SU-DHL-6 (cell line): ENCODE measurements at regions not wholly inside any gene's neighbourhood (a gene's known extent, or its start where the extent isn't known, plus 50 kb on each side); places are given as distances from the start of the nearest gene placed in this dataset.

Experiments used
- H2AFZ ChIP-seq: fragments of 200-600 bp; sonication (generic); 2 replicates; pipeline ENCODE4 v1.6.1; 2014; ENCODE audit warnings: low read depth, mild to moderate bottlenecking, moderate library complexity, mixed read lengths, antibody characterized with exemption, low read length; ENCODE audit not compliant: severe bottlenecking
- H3F3A ChIP-seq: fragments of 200-600 bp; shearing (Covaris generic); 2 replicates; pipeline ENCODE4 v1.6.0; 2016; ENCODE audit warnings: antibody characterized with exemption, mild to moderate bottlenecking; ENCODE audit not compliant: insufficient read depth
- H3K27ac ChIP-seq: fragments of 200-600 bp; sonication (generic); 2 replicates; pipeline ENCODE4 v1.5.1; 2016; ENCODE audit warnings: low read depth, mild to moderate bottlenecking, low read length, moderate library complexity, mixed read lengths
- H3K27me3 ChIP-seq: fragments of 200-600 bp; sonication (generic), shearing (Covaris generic); 2 replicates; pipeline ENCODE4 v1.6.0; 2014; ENCODE audit warnings: mild to moderate bottlenecking, low read length
- H3K36me3 ChIP-seq: fragments of 200-600 bp; sonication (generic); 2 replicates; pipeline ENCODE4 v1.6.1; 2014; ENCODE audit warnings: mild to moderate bottlenecking, low read length, mixed read lengths
- H3K4me2 ChIP-seq: fragments of 300-600, 200-600 bp; shearing (Covaris generic), sonication (generic); 2 replicates; pipeline ENCODE4 v1.6.0; 2014; ENCODE audit warnings: low read length, low read depth, mild to moderate bottlenecking; ENCODE audit not compliant: poor library complexity, severe bottlenecking
- H3K4me3 ChIP-seq: fragments of 200-600 bp; sonication (generic); 2 replicates; pipeline ENCODE4 v1.5.1; 2014; ENCODE audit warnings: antibody characterized with exemption, low read length, mild to moderate bottlenecking, mixed read lengths; ENCODE audit not compliant: insufficient read depth, poor library complexity, severe bottlenecking
- H3K79me2 ChIP-seq: fragments of 200-600 bp; sonication (generic); 2 replicates; pipeline ENCODE4 v1.6.1; 2014; ENCODE audit warnings: mild to moderate bottlenecking, low read length, moderate library complexity; ENCODE audit not compliant: insufficient read depth
- H3K9ac ChIP-seq: fragments of 200-600 bp; sonication (generic); 2 replicates; pipeline ENCODE4 v1.7.0; 2014; ENCODE audit warnings: mild to moderate bottlenecking, low read length
- H3K9me2 ChIP-seq: fragments of 200-600 bp; sonication (generic); replicated peaks from 2 replicates; pipeline ENCODE4 v1.6.1; 2014; ENCODE audit warnings: low read length; ENCODE audit not compliant: insufficient read depth
- H3K9me3 ChIP-seq: fragments of 200-600 bp; sonication (generic); 2 replicates; pipeline ENCODE4 v1.6.1; 2014; ENCODE audit warnings: low read length, mixed read lengths; ENCODE audit not compliant: insufficient read depth
- H4K20me1 ChIP-seq: fragments of 200-600 bp; sonication (generic); 2 replicates; pipeline ENCODE4 v1.6.1; 2014; ENCODE audit warnings: low read depth, mild to moderate bottlenecking, antibody characterized with exemption, low read length, moderate library complexity, mixed read lengths
- EZH2phosphoT487 ChIP-seq: fragments of 200-600 bp; sonication (generic), shearing (Covaris generic); conservative IDR thresholded peaks from 2 replicates; pipeline ENCODE4 v1.6.1; 2018; ENCODE audit warnings: mild to moderate bottlenecking, antibody characterized with exemption, low read length, moderate library complexity, mixed read lengths
- TF ChIP-seq, protein P1 (sequence below): fragments of 200-600 bp; sonication (generic); IDR thresholded peaks from one replicate; pipeline ENCODE4 v1.5.1; 2017; ENCODE audit warnings: antibody characterized with exemption, mild to moderate bottlenecking, low read length, moderate library complexity; ENCODE audit not compliant: insufficient read depth, poor library complexity, severe bottlenecking

DNA sequence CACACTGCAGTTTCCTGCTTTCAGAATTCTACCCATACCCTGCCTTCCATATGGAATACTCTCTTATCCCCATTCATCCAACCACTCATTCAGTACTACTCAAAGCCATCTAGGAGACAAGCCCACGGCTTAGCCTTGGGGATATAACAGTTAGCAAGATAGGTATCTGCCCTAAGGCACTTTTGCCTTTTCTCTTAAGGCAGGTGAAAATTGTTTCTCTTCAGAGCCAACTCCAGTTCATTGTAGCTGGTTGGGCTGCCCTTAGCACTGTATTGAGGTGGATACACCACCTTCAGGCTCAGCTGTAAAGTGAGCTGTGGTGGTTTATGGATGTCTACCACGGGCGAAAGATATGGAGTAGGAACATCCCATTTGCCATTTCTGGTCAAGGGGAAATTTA lies 729.7 kb upstream of the TBX3 start:
- no peak overlapping the region for H3K4me3 ChIP-seq
- H3F3A ChIP-seq = no peaks in the 10 kb centered on the region
- TF ChIP-seq, protein P1, sequence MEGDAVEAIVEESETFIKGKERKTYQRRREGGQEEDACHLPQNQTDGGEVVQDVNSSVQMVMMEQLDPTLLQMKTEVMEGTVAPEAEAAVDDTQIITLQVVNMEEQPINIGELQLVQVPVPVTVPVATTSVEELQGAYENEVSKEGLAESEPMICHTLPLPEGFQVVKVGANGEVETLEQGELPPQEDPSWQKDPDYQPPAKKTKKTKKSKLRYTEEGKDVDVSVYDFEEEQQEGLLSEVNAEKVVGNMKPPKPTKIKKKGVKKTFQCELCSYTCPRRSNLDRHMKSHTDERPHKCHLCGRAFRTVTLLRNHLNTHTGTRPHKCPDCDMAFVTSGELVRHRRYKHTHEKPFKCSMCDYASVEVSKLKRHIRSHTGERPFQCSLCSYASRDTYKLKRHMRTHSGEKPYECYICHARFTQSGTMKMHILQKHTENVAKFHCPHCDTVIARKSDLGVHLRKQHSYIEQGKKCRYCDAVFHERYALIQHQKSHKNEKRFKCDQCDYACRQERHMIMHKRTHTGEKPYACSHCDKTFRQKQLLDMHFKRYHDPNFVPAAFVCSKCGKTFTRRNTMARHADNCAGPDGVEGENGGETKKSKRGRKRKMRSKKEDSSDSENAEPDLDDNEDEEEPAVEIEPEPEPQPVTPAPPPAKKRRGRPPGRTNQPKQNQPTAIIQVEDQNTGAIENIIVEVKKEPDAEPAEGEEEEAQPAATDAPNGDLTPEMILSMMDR = no peak
- TF ChIP-seq EZH2phosphoT487 = no peak
- H3K36me3 ChIP-seq = no peaks in the 10 kb centered on the region
- no peak overlapping the region for H2AFZ ChIP-seq
- no peaks in the 10 kb centered on the region for H3K27me3 ChIP-seq
- no peaks in the 10 kb centered on the region for H3K9me3 ChIP-seq
- no peak overlapping the region for H3K9ac ChIP-seq
- no peaks in the 10 kb centered on the region for H3K9me2 ChIP-seq
- H4K20me1 ChIP-seq = no peaks in the 10 kb centered on the region
- no peak overlapping the region for H3K4me2 ChIP-seq
- H3K27ac ChIP-seq = no peak overlapping the region
- no peaks in the 10 kb centered on the region for H3K79me2 ChIP-seq

DNA sequence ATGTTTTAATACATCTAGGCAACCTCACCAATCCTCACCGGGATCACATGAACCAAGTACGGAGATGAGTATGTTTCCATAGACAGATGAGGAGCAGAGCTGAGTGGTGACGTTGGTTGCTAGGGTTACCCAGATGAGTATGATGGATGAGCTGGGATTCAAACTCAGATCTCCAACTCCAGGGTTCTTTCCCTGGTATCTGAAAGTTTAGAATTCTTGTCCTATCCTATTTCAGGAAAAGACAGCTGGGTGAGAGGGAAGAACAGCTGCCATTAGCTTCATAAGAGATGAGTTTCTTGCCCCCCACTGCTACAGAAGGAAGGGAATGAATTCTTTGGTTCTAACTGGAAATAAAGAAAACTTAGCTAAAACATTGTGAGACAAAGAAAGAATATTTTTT lies 728.9 kb upstream of the TBX3 start:
- H3K36me3 ChIP-seq = no peaks in the 10 kb centered on the region
- no peak overlapping the region for H3K4me2 ChIP-seq
- no peak overlapping the region for H3K27ac ChIP-seq
- H3K79me2 ChIP-seq = no peaks in the 10 kb centered on the region
- H3K9me2 ChIP-seq = no peaks in the 10 kb centered on the region
- H3K27me3 ChIP-seq = no peaks in the 10 kb centered on the region
- TF ChIP-seq EZH2phosphoT487 = no peak
- TF ChIP-seq, protein P1 = no peak
- H4K20me1 ChIP-seq = no peaks in the 10 kb centered on the region
- H2AFZ ChIP-seq = no peak overlapping the region
- no peak overlapping the region for H3K9ac ChIP-seq
- H3K4me3 ChIP-seq = no peak overlapping the region
- H3K9me3 ChIP-seq = no peaks in the 10 kb centered on the region
- H3F3A ChIP-seq = no peaks in the 10 kb centered on the region

DNA sequence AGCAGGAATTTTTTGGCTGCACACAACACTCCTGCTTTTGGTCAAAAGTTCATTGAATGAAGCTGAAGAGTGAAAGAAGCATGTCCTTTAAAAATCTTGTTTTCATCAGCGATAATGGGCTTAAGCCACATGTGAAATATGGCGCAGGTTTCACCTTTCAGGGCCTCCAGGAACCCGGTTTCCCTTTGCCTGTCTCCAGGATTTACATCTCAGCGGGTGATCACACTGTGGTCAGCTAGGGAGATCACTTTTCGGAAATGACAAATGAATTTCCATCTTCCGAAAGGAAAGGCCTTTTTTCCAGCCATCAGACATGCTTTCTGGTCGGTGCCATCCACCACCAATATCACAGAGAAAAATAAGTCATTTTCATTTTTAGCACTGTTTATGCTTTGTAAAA lies 727.1 kb upstream of the TBX3 start:
- Histone ChIP-seq H3K27ac (no peak overlapping the region), H3K27me3 (no peaks in the 10 kb centered on the region), H3K9me2 (no peaks in the 10 kb centered on the region), H4K20me1 (no peaks in the 10 kb centered on the region), H3F3A (no peaks in the 10 kb centered on the region), H3K4me3 (no peak overlapping the region), H3K9ac (no peak overlapping the region), H3K36me3 (no peaks in the 10 kb centered on the region), H3K9me3 (no peaks in the 10 kb centered on the region), H3K4me2 (no peak overlapping the region), H3K79me2 (no peaks in the 10 kb centered on the region), H2AFZ (no peak overlapping the region)
- TF ChIP-seq, protein P1 = no peak

DNA sequence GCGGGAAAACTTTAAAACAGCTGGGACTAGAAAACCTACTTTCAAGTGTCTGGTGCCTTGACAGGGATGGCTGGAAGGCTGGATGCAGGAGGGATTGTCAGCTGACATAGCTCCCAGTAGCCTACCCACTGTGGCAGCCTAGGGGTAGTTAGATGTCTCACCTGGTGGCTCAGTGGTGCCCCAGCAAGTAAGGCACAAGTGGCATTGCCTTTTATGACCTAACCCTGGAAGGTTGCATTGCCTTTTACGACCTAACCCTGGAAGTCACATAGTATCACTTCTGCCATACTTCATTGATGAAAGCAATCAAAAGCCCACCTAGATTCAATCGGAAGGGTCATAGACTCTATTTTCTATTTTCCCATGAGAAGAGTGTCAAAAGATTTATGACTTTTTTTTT lies 724.7 kb upstream of the TBX3 start:
- H3K9me3 ChIP-seq = no peaks in the 10 kb centered on the region
- no peaks in the 10 kb centered on the region for H3K36me3 ChIP-seq
- no peaks in the 10 kb centered on the region for H3K27me3 ChIP-seq
- no peaks in the 10 kb centered on the region for H3K79me2 ChIP-seq
- no peak overlapping the region for H3K9ac ChIP-seq
- TF ChIP-seq, protein P1 = no peak
- no peak for TF ChIP-seq EZH2phosphoT487
- H3K4me2 ChIP-seq = no peak overlapping the region
- no peak overlapping the region for H3K4me3 ChIP-seq
- H4K20me1 ChIP-seq = no peaks in the 10 kb centered on the region
- no peaks in the 10 kb centered on the region for H3F3A ChIP-seq
- H3K27ac ChIP-seq = no peak overlapping the region
- no peak overlapping the region for H2AFZ ChIP-seq
- no peaks in the 10 kb centered on the region for H3K9me2 ChIP-seq
